Smooth muscle cell (in vitro differentiated cells): ENCODE measurements at regions not wholly inside any gene's neighbourhood (a gene's known extent, or its start where the extent isn't known, plus 50 kb on each side); places are given as distances from the start of the nearest gene placed in this dataset.

Source experiments
- DNase-seq: peaks from one replicate; lab custom pipeline; 2025; ENCODE audit not compliant: unreplicated experiment; lab: John Stamatoyannopoulos, UW
- H2AFZ ChIP-seq: fragments of 200-600 bp; sonication (generic); 2 replicates; pipeline ENCODE4 v1.6.0; 2016; ENCODE audit warnings: antibody characterized with exemption, low read depth, mild to moderate bottlenecking
- H3F3A ChIP-seq: fragments of 200-600 bp; sonication (generic); 2 replicates; pipeline ENCODE4 v1.6.0; 2017; ENCODE audit warnings: antibody characterized with exemption, low read depth
- H3K27ac ChIP-seq: fragments of 200-600 bp; sonication (generic); 2 replicates; pipeline ENCODE4 v1.5.1; 2016; ENCODE audit warnings: low read depth, mild to moderate bottlenecking
- H3K27me3 ChIP-seq: fragments of 200-600 bp; sonication (generic); 2 replicates; pipeline ENCODE4 v1.6.1; 2016; ENCODE audit warnings: low read depth, mild to moderate bottlenecking
- H3K36me3 ChIP-seq: fragments of 200-600 bp; sonication (generic); 2 replicates; pipeline ENCODE4 v1.5.1; 2016; ENCODE audit warnings: low read depth
- H3K4me1 ChIP-seq: fragments of 200-600 bp; sonication (generic); 2 replicates; pipeline ENCODE4 v1.5.1; 2016; ENCODE audit warnings: low read depth
- H3K4me2 ChIP-seq: fragments of 200-600 bp; sonication (generic); 2 replicates; pipeline ENCODE4 v1.6.0; 2016; ENCODE audit warnings: mild to moderate bottlenecking
- H3K4me3 ChIP-seq: fragments of 200-600 bp; sonication (generic); 2 replicates; pipeline ENCODE4 v1.5.1; 2016; ENCODE audit warnings: mild to moderate bottlenecking
- H3K79me2 ChIP-seq: fragments of 200-600 bp; sonication (generic); 2 replicates; pipeline ENCODE4 v1.6.0; 2016; ENCODE audit warnings: low read depth, mild to moderate bottlenecking
- H3K9ac ChIP-seq: fragments of 200-600 bp; sonication (generic); 2 replicates; pipeline ENCODE4 v1.6.0; 2016; ENCODE audit warnings: low read depth
- H3K9me3 ChIP-seq: fragments of 200-600 bp; sonication (generic); replicated peaks from 2 replicates; pipeline ENCODE4 v1.5.1; 2016; ENCODE audit warnings: low read depth
- H4K20me1 ChIP-seq: fragments of 200-600 bp; sonication (generic); 2 replicates; pipeline ENCODE4 v1.6.0; 2016; ENCODE audit warnings: low read depth
- WGBS: methylation state at CpG from one replicate; pipeline ENCODE4 v1.1.7; 2016; ENCODE audit warnings: low lambda C conversion rate; 5-methylcytosine and 5-hydroxymethylcytosine counted together
- TF ChIP-seq, protein P1 (sequence below): fragments of 200-600 bp; sonication (generic); IDR thresholded peaks from 2 replicates; pipeline ENCODE4 v1.5.1; 2017; ENCODE audit warnings: borderline replicate concordance, mild to moderate bottlenecking, antibody characterized with exemption; ENCODE audit not compliant: insufficient read depth, poor library complexity, severe bottlenecking

DNA sequence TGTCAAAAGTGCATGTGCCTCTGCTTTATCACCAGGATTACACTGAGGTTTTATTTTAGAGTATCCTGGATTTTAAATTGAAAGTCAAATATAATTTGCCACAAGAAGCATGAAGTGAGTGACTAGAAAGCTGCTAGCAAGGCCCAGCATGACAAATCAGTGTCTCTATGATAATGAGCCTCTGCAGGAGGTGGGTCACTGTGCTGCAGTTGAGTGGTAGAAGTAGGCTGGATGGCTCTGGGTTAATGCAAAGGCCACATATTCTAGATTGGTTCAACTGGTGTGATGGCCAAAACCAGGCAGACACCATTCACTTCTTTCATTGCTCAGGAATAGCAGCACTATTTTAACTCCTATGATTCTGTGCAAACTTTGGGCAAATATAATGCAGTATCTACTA, 491.5 kb downstream of the OLFM4 start:
- H3K4me1 ChIP-seq, result no peaks in the 10 kb centered on the region
- H3K36me3 ChIP-seq, result no peaks in the 10 kb centered on the region
- H3K4me3 ChIP-seq, result no peak overlapping the region
- no peaks in the 10 kb centered on the region for H4K20me1 ChIP-seq
- H3F3A ChIP-seq, result no peaks in the 10 kb centered on the region
- no peaks in the 10 kb centered on the region for H3K9me3 ChIP-seq
- H3K79me2 ChIP-seq, result no peaks in the 10 kb centered on the region
- no peak for DNase-seq
- H3K9ac ChIP-seq, result no peak overlapping the region
- H3K27me3 ChIP-seq, result no peaks in the 10 kb centered on the region
- H3K27ac ChIP-seq, result no peak overlapping the region
- no peak overlapping the region for H3K4me2 ChIP-seq
- H2AFZ ChIP-seq, result no peak overlapping the region
- TF ChIP-seq, protein P1, sequence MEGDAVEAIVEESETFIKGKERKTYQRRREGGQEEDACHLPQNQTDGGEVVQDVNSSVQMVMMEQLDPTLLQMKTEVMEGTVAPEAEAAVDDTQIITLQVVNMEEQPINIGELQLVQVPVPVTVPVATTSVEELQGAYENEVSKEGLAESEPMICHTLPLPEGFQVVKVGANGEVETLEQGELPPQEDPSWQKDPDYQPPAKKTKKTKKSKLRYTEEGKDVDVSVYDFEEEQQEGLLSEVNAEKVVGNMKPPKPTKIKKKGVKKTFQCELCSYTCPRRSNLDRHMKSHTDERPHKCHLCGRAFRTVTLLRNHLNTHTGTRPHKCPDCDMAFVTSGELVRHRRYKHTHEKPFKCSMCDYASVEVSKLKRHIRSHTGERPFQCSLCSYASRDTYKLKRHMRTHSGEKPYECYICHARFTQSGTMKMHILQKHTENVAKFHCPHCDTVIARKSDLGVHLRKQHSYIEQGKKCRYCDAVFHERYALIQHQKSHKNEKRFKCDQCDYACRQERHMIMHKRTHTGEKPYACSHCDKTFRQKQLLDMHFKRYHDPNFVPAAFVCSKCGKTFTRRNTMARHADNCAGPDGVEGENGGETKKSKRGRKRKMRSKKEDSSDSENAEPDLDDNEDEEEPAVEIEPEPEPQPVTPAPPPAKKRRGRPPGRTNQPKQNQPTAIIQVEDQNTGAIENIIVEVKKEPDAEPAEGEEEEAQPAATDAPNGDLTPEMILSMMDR, result no peak

DNA sequence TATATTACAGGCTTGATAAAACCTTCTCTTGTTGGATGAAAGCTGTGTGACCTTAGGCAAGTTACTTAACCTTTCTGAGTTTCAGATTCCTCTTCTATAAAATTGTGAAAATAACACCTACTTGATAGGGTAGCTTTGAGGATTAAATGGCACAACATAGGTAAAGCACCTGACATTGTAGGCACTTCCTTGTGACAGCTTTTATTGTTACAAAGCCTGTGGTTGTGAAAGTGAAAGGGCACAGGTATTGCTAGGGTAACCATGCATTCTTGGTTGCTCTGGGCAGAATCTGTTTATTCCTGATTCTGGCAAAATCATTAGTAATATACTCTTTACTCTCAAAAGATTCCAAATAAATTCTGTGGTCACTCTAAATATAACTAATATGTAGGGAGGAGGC, 493.4 kb downstream of the OLFM4 start:
- H3K27me3 ChIP-seq, result no peaks in the 10 kb centered on the region
- H3K36me3 ChIP-seq, result no peaks in the 10 kb centered on the region
- no peaks in the 10 kb centered on the region for H3K79me2 ChIP-seq
- H3F3A ChIP-seq, result no peaks in the 10 kb centered on the region
- H3K4me1 ChIP-seq, result no peaks in the 10 kb centered on the region
- no peak overlapping the region for H3K9ac ChIP-seq
- H3K4me3 ChIP-seq, result no peak overlapping the region
- no peak overlapping the region for H3K4me2 ChIP-seq
- H3K9me3 ChIP-seq, result no peaks in the 10 kb centered on the region
- DNase-seq, result no peak
- no peak overlapping the region for H2AFZ ChIP-seq
- no peak overlapping the region for H3K27ac ChIP-seq
- TF ChIP-seq, protein P1, result no peak
- H4K20me1 ChIP-seq, result no peaks in the 10 kb centered on the region

DNA sequence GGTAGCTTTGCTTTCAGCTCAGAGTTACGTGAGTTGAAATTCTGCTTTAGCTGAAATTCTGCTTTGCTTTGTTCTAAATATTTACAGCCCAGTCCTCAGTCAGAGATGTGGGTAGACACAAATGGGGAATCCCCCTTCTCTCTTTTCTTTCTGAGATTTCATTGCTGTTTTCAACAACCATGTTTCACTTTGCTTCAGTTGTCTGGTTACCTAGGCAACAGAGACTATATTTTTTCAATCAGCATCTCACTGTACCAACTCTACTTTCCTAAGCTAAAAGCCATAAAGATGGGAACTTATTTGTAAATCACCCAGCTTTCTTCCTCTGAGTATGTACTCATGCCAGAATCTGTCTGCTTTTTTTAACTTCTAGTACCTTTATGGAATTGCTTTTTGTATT, 509.0 kb downstream of the OLFM4 start:
- H3K9me3 ChIP-seq, result no peaks in the 10 kb centered on the region
- no peaks in the 10 kb centered on the region for H3K79me2 ChIP-seq
- TF ChIP-seq, protein P1, result no peak
- H4K20me1 ChIP-seq, result no peaks in the 10 kb centered on the region
- no peak overlapping the region for H3K27ac ChIP-seq
- H3K9ac ChIP-seq, result no peak overlapping the region
- no peaks in the 10 kb centered on the region for H3K27me3 ChIP-seq
- DNase-seq, result no peak
- no peaks in the 10 kb centered on the region for H3K4me1 ChIP-seq
- H3K36me3 ChIP-seq, result no peaks in the 10 kb centered on the region
- 95% methylated on average over 1 of the region's 1 CpG for WGBS
- no peak overlapping the region for H3K4me2 ChIP-seq
- H3F3A ChIP-seq, result no peaks in the 10 kb centered on the region
- no peak overlapping the region for H2AFZ ChIP-seq
- no peak overlapping the region for H3K4me3 ChIP-seq

DNA sequence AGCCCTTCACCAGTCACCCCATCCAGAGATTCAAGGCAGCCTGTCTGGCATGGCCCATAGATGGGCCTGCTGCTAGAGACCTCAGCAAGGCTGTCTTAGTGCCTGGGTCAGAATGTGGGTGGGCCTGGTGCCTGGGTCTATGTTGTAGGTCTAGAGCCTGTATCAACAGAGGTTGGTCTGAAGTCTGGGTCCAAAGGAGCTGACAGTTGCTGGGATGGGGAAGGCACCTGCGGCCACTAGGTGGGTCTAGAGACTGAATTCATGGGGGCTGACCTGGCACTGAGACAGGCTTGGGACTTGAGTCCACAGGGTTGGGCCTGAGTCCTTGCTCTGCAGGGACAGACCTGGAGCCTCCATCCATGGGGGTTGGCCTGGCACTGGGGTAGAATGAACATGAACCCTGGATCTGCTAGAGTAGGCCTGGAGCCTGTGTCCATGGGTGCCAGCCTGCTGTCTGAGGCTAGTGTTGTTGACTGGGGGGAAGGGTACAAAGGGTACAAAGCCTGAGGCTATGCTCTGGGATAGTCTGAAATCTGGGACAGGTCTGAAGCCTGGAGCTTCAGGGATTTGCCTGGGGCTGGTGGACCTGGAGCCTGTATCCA, 516.8 kb downstream of the OLFM4 start:
- no peak overlapping the region for H2AFZ ChIP-seq
- H3F3A ChIP-seq, result no peaks in the 10 kb centered on the region
- DNase-seq, result no peak
- no peaks in the 10 kb centered on the region for H4K20me1 ChIP-seq
- H3K4me2 ChIP-seq, result no peak overlapping the region
- no peaks in the 10 kb centered on the region for H3K36me3 ChIP-seq
- H3K79me2 ChIP-seq, result no peaks in the 10 kb centered on the region
- no peaks in the 10 kb centered on the region for H3K4me1 ChIP-seq
- H3K27me3 ChIP-seq, result no peaks in the 10 kb centered on the region
- TF ChIP-seq, protein P1, result no peak
- H3K4me3 ChIP-seq, result no peak overlapping the region
- WGBS, result 100% methylated on average over 1 of the region's 1 CpG
- no peak overlapping the region for H3K9ac ChIP-seq
- H3K27ac ChIP-seq, result no peak overlapping the region
- no peaks in the 10 kb centered on the region for H3K9me3 ChIP-seq
